Osteocyte (in vitro differentiated cells): ENCODE measurements at regions not wholly inside any gene's neighbourhood (a gene's known extent, or its start where the extent isn't known, plus 50 kb on each side); places are given as distances from the start of the nearest gene placed in this dataset.

ENCODE experiments used
- DNase-seq: peaks from one replicate; pipeline ENCODE4 v3.0.0; 2021; ENCODE audit warnings: mixed read lengths; ENCODE audit not compliant: unreplicated experiment; ENCODE audit errors: extremely low spot score
- H3K27ac Mint-ChIP-seq: one replicate; pipeline ENCODE4 v1.8.0; 2021; ENCODE audit warnings: mild to moderate bottlenecking, mixed read lengths; ENCODE audit not compliant: unreplicated experiment
- H3K27me3 Mint-ChIP-seq: one replicate; pipeline ENCODE4 v1.8.0; 2021; ENCODE audit warnings: mixed read lengths; ENCODE audit not compliant: unreplicated experiment
- H3K36me3 Mint-ChIP-seq: one replicate; pipeline ENCODE4 v1.8.0; 2021; ENCODE audit warnings: mixed read lengths; ENCODE audit not compliant: unreplicated experiment
- H3K4me1 Mint-ChIP-seq: one replicate; pipeline ENCODE4 v1.8.0; 2021; ENCODE audit warnings: mixed read lengths; ENCODE audit not compliant: unreplicated experiment
- H3K4me3 Mint-ChIP-seq: one replicate; pipeline ENCODE4 v1.8.0; 2021; ENCODE audit warnings: mild to moderate bottlenecking, moderate library complexity, mixed read lengths; ENCODE audit not compliant: unreplicated experiment
- H3K9me3 Mint-ChIP-seq: one replicate; pipeline ENCODE4 v1.8.0; 2021; ENCODE audit warnings: mixed read lengths; ENCODE audit not compliant: unreplicated experiment
- CTCF ChIP-seq: fragments of 200-600 bp; sonication (generic); IDR thresholded peaks from 2 replicates; pipeline ENCODE4 v1.5.0; 2021; ENCODE audit warnings: antibody characterized with exemption, mild to moderate bottlenecking, moderate library complexity

GRCh38 chr12:88251798-88252197, 109.7 kb downstream of the TMTC3 start:
- no peak for DNase-seq
- Mint-ChIP-seq H3K9me3 (peaks cover 4% of the 10 kb centered on the region), H3K27me3 (peaks cover 20% of the 10 kb centered on the region), H3K36me3 (peaks cover 5% of the 10 kb centered on the region), H3K27ac (no peak overlapping the region), H3K4me1 (peaks cover 6% of the 10 kb centered on the region), H3K4me3 (no peak overlapping the region)
- TF ChIP-seq CTCF = no peak

GRCh38 chr12:88253371-88253978, 111.4 kb downstream of the TMTC3 start:
- Mint-ChIP-seq H3K9me3 (peaks cover 4% of the 10 kb centered on the region), H3K27ac (no peak overlapping the region), H3K4me3 (no peak overlapping the region), H3K36me3 (peaks cover 5% of the 10 kb centered on the region), H3K4me1 (peaks cover 4% of the 10 kb centered on the region), H3K27me3 (peaks cover 20% of the 10 kb centered on the region)
- no peak for TF ChIP-seq CTCF
- no peak for DNase-seq

- no peak for TF ChIP-seq CTCF
- Mint-ChIP-seq H3K9me3 (peaks cover 4% of the 10 kb centered on the region), H3K36me3 (peaks cover 5% of the 10 kb centered on the region), H3K4me1 (peaks cover 12% of the 10 kb centered on the region), H3K27me3 (peaks cover 18% of the 10 kb centered on the region), H3K4me3 (no peak overlapping the region), H3K27ac (no peak overlapping the region)
- DNase-seq = no peak
These were observed 113.1 kb downstream of the TMTC3 start for GRCh38 chr12:88255224-88255623.

GRCh38 chr12:88255847-88256246, 113.7 kb downstream of the TMTC3 start:
- Mint-ChIP-seq H3K27ac (no peak overlapping the region), H3K27me3 (peaks cover 15% of the 10 kb centered on the region), H3K4me3 (no peak overlapping the region), H3K9me3 (peaks cover 4% of the 10 kb centered on the region), H3K4me1 (peaks cover 12% of the 10 kb centered on the region), H3K36me3 (peaks cover 5% of the 10 kb centered on the region)
- no peak for DNase-seq
- no peak for TF ChIP-seq CTCF

- no peak overlapping the region for H3K4me3 Mint-ChIP-seq
- H3K4me1 Mint-ChIP-seq = peaks cover 12% of the 10 kb centered on the region
- peaks cover 5% of the 10 kb centered on the region for H3K27me3 Mint-ChIP-seq
- H3K36me3 Mint-ChIP-seq = peaks cover 5% of the 10 kb centered on the region
- H3K9me3 Mint-ChIP-seq = peaks cover 4% of the 10 kb centered on the region
- H3K27ac Mint-ChIP-seq = peak overlapping the region; percentile 8
- no peak for TF ChIP-seq CTCF
- no peak for DNase-seq
These were observed 116.3 kb downstream of the TMTC3 start for GRCh38 chr12:88258396-88258795.
